Dermis blood vessel endothelial cell (primary cell): ENCODE measurements at regions not wholly inside any gene's neighbourhood (a gene's known extent, or its start where the extent isn't known, plus 50 kb on each side); places are given as distances from the start of the nearest gene placed in this dataset.

Source experiments
- DNase-seq: peaks from one replicate; pipeline ENCODE4 v3.0.0; 2010

- DNase-seq, result no peak
Observed at GRCh38 chr5:175388531-175388930, 55.5 kb downstream of the DRD1 start.

- no peak for DNase-seq
Observed at GRCh38 chr5:175387144-175387543, 56.8 kb downstream of the DRD1 start.

- no peak for DNase-seq
Observed at GRCh38 chr5:175386526-175386925, 57.5 kb downstream of the DRD1 start.

GRCh38 chr5:175385691-175386362 lies 58.2 kb downstream of the DRD1 start:
- no peak for DNase-seq

- DNase-seq, result no peak
Observed at GRCh38 chr5:175384724-175385552, 59.0 kb downstream of the DRD1 start.

- DNase-seq, result no peak
Observed at GRCh38 chr5:175383350-175383749, 60.6 kb downstream of the DRD1 start.

- no peak for DNase-seq
Observed at GRCh38 chr5:175382171-175382570, 61.8 kb downstream of the DRD1 start.

GRCh38 chr5:175381130-175381529 lies 62.9 kb downstream of the DRD1 start:
- no peak for DNase-seq

- no peak for DNase-seq
Observed at GRCh38 chr5:175380701-175381100, 63.3 kb downstream of the DRD1 start.

GRCh38 chr5:175379867-175380266 lies 64.1 kb downstream of the DRD1 start:
- DNase-seq, result no peak

- DNase-seq, result no peak
Observed at GRCh38 chr5:175378444-175379028, 65.4 kb downstream of the DRD1 start.

GRCh38 chr5:175377816-175378215 lies 66.2 kb downstream of the DRD1 start:
- DNase-seq, result no peak

- DNase-seq, result no peak
Observed at GRCh38 chr5:175374166-175374875, 69.7 kb downstream of the DRD1 start.

GRCh38 chr5:175365866-175366265 lies 78.1 kb downstream of the DRD1 start:
- DNase-seq, result no peak

GRCh38 chr5:175363300-175363699 lies 80.7 kb downstream of the DRD1 start:
- no peak for DNase-seq

GRCh38 chr5:175357995-175358394 lies 86.0 kb downstream of the DRD1 start:
- no peak for DNase-seq

GRCh38 chr5:175356428-175356827 lies 87.6 kb downstream of the DRD1 start:
- DNase-seq, result no peak

GRCh38 chr5:175354964-175355363 lies 89.0 kb downstream of the DRD1 start:
- no peak for DNase-seq

GRCh38 chr5:175353926-175354325 lies 90.1 kb downstream of the DRD1 start:
- DNase-seq, result no peak

- no peak for DNase-seq
Observed at GRCh38 chr5:175351897-175352590, 91.9 kb downstream of the DRD1 start.

- no peak for DNase-seq
Observed at GRCh38 chr5:175351126-175351525, 92.9 kb downstream of the DRD1 start.

GRCh38 chr5:175347931-175348330 lies 96.1 kb downstream of the DRD1 start:
- no peak for DNase-seq

- DNase-seq, result no peak
Observed at GRCh38 chr5:175347027-175347426, 97.0 kb downstream of the DRD1 start.
